GM23338 (cell line): ENCODE measurements at regions not wholly inside any gene's neighbourhood (a gene's known extent, or its start where the extent isn't known, plus 50 kb on each side); places are given as distances from the start of the nearest gene placed in this dataset.

ENCODE experiments used
- CREB1 ChIP-seq: fragments of 250-450 bp; sonication (Bioruptor Pico); IDR thresholded peaks from 2 replicates; pipeline ENCODE4 v1.5.0; 2020; ENCODE audit warnings: low read depth, mild to moderate bottlenecking, moderate library complexity
- EZH2 ChIP-seq: fragments of 200-600 bp; sonication (generic); IDR thresholded peaks from one replicate; pipeline ENCODE4 v1.8.0; 2017; ENCODE audit warnings: antibody characterized with exemption, mild to moderate bottlenecking, low read depth; ENCODE audit not compliant: unreplicated experiment
- EZH2phosphoT487 ChIP-seq: fragments of 200-600 bp; sonication (generic); IDR thresholded peaks from one replicate; pipeline ENCODE4 v1.8.1; 2018; ENCODE audit warnings: antibody characterized with exemption; ENCODE audit not compliant: unreplicated experiment
- JUNB ChIP-seq: IDR thresholded peaks from one replicate; pipeline ENCODE4 v1.6.1; 2016; ENCODE audit warnings: antibody characterized with exemption; ENCODE audit not compliant: unreplicated experiment
- POLR2AphosphoS5 ChIP-seq: IDR thresholded peaks from 2 replicates; pipeline ENCODE4 v1.6.1; 2016; ENCODE audit warnings: antibody characterized with exemption, low read depth
- STAT1 ChIP-seq: IDR thresholded peaks from one replicate; pipeline ENCODE4 v1.6.1; 2016; ENCODE audit warnings: antibody characterized with exemption; ENCODE audit not compliant: unreplicated experiment
- ZNF331 ChIP-seq: fragments of 250-450 bp; sonication (Bioruptor Pico); IDR thresholded peaks from 2 replicates; pipeline ENCODE4 v1.5.0; 2020; ENCODE audit warnings: low read depth, mild to moderate bottlenecking, moderate library complexity
- TF ChIP-seq, protein P1 (sequence below), 2 experiments: fragments of 200-600 bp in 1 of 2; sonication (generic) in 1 of 2; conservative IDR thresholded peaks; 2 replicates each; pipeline versions ENCODE4 v1.5.1 to v1.6.1; 2016 to 2017; ENCODE audit warnings: antibody characterized with exemption in 2 of 2, low read depth in 2 of 2, mild to moderate bottlenecking in 2 of 2, moderate library complexity in 1 of 2
- TF ChIP-seq, protein P2 (sequence below): IDR thresholded peaks from 2 replicates; pipeline ENCODE4 v1.6.1; 2016; ENCODE audit warnings: antibody characterized with exemption
- TF ChIP-seq, protein P3 (sequence below): IDR thresholded peaks from one replicate; pipeline ENCODE4 v1.6.1; 2018; ENCODE audit warnings: antibody characterized with exemption; ENCODE audit not compliant: unreplicated experiment

DNA sequence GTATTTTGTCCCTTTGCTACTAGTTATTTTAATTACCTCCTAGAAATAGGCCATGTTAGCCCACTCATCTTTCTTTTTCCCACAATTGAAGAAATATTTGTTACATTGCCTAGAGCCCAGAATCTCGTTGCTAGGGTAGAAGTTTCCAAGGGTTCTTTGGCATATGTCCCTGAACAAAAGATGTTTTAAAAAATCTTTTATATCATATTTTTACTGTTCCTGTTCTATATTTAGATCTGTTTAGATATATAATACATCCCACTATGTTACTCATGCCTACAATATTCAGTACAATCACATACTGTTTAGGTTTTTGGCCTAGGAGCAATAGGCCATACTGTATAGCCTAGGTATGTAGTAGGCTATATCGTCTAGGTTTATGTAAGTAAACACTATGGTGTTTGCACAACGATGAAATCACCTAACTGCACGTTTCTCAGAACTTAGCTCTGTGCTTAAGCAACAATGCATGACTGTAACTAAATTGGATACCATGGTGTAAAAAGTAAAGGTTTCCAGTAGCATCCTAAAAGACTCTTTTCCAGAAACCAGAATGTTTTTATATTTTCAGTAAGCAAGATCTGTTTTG lies 236.0 kb upstream of the SLIT2 start:
- TF ChIP-seq POLR2AphosphoS5 (no peak), EZH2 (no peak), EZH2phosphoT487 (no peak), ZNF331 (CRISPR knock-in tag) (no peak), JUNB (no peak), CREB1 (CRISPR knock-in tag) (no peak), STAT1 (no peak)
- TF ChIP-seq, protein P1, sequence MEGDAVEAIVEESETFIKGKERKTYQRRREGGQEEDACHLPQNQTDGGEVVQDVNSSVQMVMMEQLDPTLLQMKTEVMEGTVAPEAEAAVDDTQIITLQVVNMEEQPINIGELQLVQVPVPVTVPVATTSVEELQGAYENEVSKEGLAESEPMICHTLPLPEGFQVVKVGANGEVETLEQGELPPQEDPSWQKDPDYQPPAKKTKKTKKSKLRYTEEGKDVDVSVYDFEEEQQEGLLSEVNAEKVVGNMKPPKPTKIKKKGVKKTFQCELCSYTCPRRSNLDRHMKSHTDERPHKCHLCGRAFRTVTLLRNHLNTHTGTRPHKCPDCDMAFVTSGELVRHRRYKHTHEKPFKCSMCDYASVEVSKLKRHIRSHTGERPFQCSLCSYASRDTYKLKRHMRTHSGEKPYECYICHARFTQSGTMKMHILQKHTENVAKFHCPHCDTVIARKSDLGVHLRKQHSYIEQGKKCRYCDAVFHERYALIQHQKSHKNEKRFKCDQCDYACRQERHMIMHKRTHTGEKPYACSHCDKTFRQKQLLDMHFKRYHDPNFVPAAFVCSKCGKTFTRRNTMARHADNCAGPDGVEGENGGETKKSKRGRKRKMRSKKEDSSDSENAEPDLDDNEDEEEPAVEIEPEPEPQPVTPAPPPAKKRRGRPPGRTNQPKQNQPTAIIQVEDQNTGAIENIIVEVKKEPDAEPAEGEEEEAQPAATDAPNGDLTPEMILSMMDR (conservative IDR thresholded peaks at IDR 0.05; ENCODE audit: low read depth in 2 of 2) = no peak
- TF ChIP-seq, protein P2, sequence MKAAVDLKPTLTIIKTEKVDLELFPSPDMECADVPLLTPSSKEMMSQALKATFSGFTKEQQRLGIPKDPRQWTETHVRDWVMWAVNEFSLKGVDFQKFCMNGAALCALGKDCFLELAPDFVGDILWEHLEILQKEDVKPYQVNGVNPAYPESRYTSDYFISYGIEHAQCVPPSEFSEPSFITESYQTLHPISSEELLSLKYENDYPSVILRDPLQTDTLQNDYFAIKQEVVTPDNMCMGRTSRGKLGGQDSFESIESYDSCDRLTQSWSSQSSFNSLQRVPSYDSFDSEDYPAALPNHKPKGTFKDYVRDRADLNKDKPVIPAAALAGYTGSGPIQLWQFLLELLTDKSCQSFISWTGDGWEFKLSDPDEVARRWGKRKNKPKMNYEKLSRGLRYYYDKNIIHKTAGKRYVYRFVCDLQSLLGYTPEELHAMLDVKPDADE = no peak
- TF ChIP-seq, protein P3, sequence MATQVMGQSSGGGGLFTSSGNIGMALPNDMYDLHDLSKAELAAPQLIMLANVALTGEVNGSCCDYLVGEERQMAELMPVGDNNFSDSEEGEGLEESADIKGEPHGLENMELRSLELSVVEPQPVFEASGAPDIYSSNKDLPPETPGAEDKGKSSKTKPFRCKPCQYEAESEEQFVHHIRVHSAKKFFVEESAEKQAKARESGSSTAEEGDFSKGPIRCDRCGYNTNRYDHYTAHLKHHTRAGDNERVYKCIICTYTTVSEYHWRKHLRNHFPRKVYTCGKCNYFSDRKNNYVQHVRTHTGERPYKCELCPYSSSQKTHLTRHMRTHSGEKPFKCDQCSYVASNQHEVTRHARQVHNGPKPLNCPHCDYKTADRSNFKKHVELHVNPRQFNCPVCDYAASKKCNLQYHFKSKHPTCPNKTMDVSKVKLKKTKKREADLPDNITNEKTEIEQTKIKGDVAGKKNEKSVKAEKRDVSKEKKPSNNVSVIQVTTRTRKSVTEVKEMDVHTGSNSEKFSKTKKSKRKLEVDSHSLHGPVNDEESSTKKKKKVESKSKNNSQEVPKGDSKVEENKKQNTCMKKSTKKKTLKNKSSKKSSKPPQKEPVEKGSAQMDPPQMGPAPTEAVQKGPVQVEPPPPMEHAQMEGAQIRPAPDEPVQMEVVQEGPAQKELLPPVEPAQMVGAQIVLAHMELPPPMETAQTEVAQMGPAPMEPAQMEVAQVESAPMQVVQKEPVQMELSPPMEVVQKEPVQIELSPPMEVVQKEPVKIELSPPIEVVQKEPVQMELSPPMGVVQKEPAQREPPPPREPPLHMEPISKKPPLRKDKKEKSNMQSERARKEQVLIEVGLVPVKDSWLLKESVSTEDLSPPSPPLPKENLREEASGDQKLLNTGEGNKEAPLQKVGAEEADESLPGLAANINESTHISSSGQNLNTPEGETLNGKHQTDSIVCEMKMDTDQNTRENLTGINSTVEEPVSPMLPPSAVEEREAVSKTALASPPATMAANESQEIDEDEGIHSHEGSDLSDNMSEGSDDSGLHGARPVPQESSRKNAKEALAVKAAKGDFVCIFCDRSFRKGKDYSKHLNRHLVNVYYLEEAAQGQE = no peak
